Stimulated activated effector memory CD8-positive, alpha-beta T cell treated with anti-CD3 and anti-CD28 coated beads, Interleukin-12 subunit alpha, Interleukin-12 subunit beta, amount 100 ng/mL, for 72 hours (primary cell): ENCODE measurements at regions not wholly inside any gene's neighbourhood (a gene's known extent, or its start where the extent isn't known, plus 50 kb on each side); places are given as distances from the start of the nearest gene placed in this dataset.

Experiments used
- ATAC-seq: fragments of 150-1000 bp; cut with Tn5 transposase; 2 replicates; pipeline ENCODE4 v1.10.0; 2021
- DNase-seq, 2 donors: peaks; one replicate each; pipeline ENCODE4 v3.0.0; 2021 to 2022; ENCODE audit warnings: low spot score in 2 of 2
- H3K27ac Mint-ChIP-seq: one replicate; pipeline ENCODE4 v1.8.0; 2022; ENCODE audit warnings: mild to moderate bottlenecking, mixed read lengths
- H3K36me3 Mint-ChIP-seq: one replicate; pipeline ENCODE4 v1.8.0; 2022; ENCODE audit warnings: mild to moderate bottlenecking, mixed read lengths
- H3K4me1 Mint-ChIP-seq: one replicate; pipeline ENCODE4 v1.8.0; 2022; ENCODE audit warnings: mixed read lengths
- H3K4me3 Mint-ChIP-seq: one replicate; pipeline ENCODE4 v1.8.0; 2022; ENCODE audit warnings: mild to moderate bottlenecking, mixed read lengths
- H3K9me3 Mint-ChIP-seq: one replicate; pipeline ENCODE4 v1.8.0; 2022; ENCODE audit warnings: mixed read lengths

GRCh38 chr5:8156706-8157105 lies 287.8 kb downstream of the MTRR start:
- ATAC-seq (no peak), DNase-seq (no peak)
- Mint-ChIP-seq H3K4me1 (no peaks in the 10 kb centered on the region), H3K27ac (no peak overlapping the region), H3K36me3 (no peaks in the 10 kb centered on the region), H3K9me3 (peaks cover 2% of the 10 kb centered on the region), H3K4me3 (no peak overlapping the region)

- ATAC-seq: no peak
These were observed 288.4 kb downstream of the MTRR start for GRCh38 chr5:8157320-8157822.

GRCh38 chr5:8176101-8176693 lies 307.2 kb downstream of the MTRR start:
- no peak for ATAC-seq
- no peaks in the 10 kb centered on the region for H3K36me3 Mint-ChIP-seq

More at GRCh38 chr5:8157320-8157822, 288.4 kb downstream of the MTRR start:
- H3K4me1 Mint-ChIP-seq: no peaks in the 10 kb centered on the region
- peaks cover 2% of the 10 kb centered on the region for H3K9me3 Mint-ChIP-seq
- no peak overlapping the region for H3K27ac Mint-ChIP-seq
- H3K4me3 Mint-ChIP-seq: no peak overlapping the region
- DNase-seq: no peak
- H3K36me3 Mint-ChIP-seq: no peaks in the 10 kb centered on the region

GRCh38 chr5:8184455-8185063 lies 315.6 kb downstream of the MTRR start:
- no peaks in the 10 kb centered on the region for H3K36me3 Mint-ChIP-seq
- peaks cover 9% of the 10 kb centered on the region for H3K9me3 Mint-ChIP-seq
- no peak overlapping the region for H3K4me3 Mint-ChIP-seq
- H3K27ac Mint-ChIP-seq: no peak overlapping the region
- ATAC-seq: no peak
- no peaks in the 10 kb centered on the region for H3K4me1 Mint-ChIP-seq
- peak; percentile 4 to 56 for DNase-seq

More at GRCh38 chr5:8176101-8176693, 307.2 kb downstream of the MTRR start:
- H3K27ac Mint-ChIP-seq: no peak overlapping the region
- peaks cover 4% of the 10 kb centered on the region for H3K9me3 Mint-ChIP-seq
- no peak overlapping the region for H3K4me3 Mint-ChIP-seq
- no peaks in the 10 kb centered on the region for H3K4me1 Mint-ChIP-seq
- DNase-seq: no peak

- H3K4me1 Mint-ChIP-seq: no peaks in the 10 kb centered on the region
- no peaks in the 10 kb centered on the region for H3K36me3 Mint-ChIP-seq
- H3K9me3 Mint-ChIP-seq: peaks cover 10% of the 10 kb centered on the region
- H3K27ac Mint-ChIP-seq: no peak overlapping the region
- no peak for DNase-seq
- no peak for ATAC-seq
- H3K4me3 Mint-ChIP-seq: no peak overlapping the region
These were observed 316.9 kb downstream of the MTRR start for GRCh38 chr5:8185852-8186251.

GRCh38 chr5:8188874-8189565 lies 320.1 kb downstream of the MTRR start:
- no peak for DNase-seq
- H3K4me3 Mint-ChIP-seq: no peak overlapping the region
- ATAC-seq: no peak
- H3K9me3 Mint-ChIP-seq: peaks cover 12% of the 10 kb centered on the region
- no peak overlapping the region for H3K27ac Mint-ChIP-seq
- H3K36me3 Mint-ChIP-seq: no peaks in the 10 kb centered on the region
- no peaks in the 10 kb centered on the region for H3K4me1 Mint-ChIP-seq

GRCh38 chr5:8192840-8193239 lies 323.9 kb downstream of the MTRR start:
- Mint-ChIP-seq H3K4me3 (no peak overlapping the region), H3K27ac (no peak overlapping the region), H3K4me1 (no peaks in the 10 kb centered on the region), H3K36me3 (no peaks in the 10 kb centered on the region), H3K9me3 (peaks cover 10% of the 10 kb centered on the region)
- DNase-seq (no peak), ATAC-seq (no peak)

- no peak for ATAC-seq
- Mint-ChIP-seq H3K9me3 (peaks cover 7% of the 10 kb centered on the region), H3K4me3 (no peak overlapping the region), H3K27ac (no peak overlapping the region), H3K4me1 (no peaks in the 10 kb centered on the region), H3K36me3 (no peaks in the 10 kb centered on the region)
- no peak for DNase-seq
These were observed 327.1 kb downstream of the MTRR start for GRCh38 chr5:8196061-8196460.

GRCh38 chr5:8208307-8208706 lies 339.4 kb downstream of the MTRR start:
- DNase-seq (no peak), ATAC-seq (no peak)
- Mint-ChIP-seq H3K9me3 (peaks cover 15% of the 10 kb centered on the region), H3K36me3 (no peaks in the 10 kb centered on the region), H3K4me1 (no peaks in the 10 kb centered on the region), H3K27ac (no peak overlapping the region), H3K4me3 (no peak overlapping the region)

GRCh38 chr5:8209500-8209899 lies 340.6 kb downstream of the MTRR start:
- peaks cover 12% of the 10 kb centered on the region for H3K9me3 Mint-ChIP-seq
- no peaks in the 10 kb centered on the region for H3K4me1 Mint-ChIP-seq
- no peaks in the 10 kb centered on the region for H3K36me3 Mint-ChIP-seq
- H3K4me3 Mint-ChIP-seq: no peak overlapping the region
- H3K27ac Mint-ChIP-seq: no peak overlapping the region
- ATAC-seq (no peak), DNase-seq (no peak)

- Mint-ChIP-seq H3K36me3 (no peaks in the 10 kb centered on the region), H3K9me3 (peaks cover 12% of the 10 kb centered on the region), H3K27ac (no peak overlapping the region), H3K4me3 (no peak overlapping the region), H3K4me1 (no peaks in the 10 kb centered on the region)
- DNase-seq: no peak
- ATAC-seq: no peak
These were observed 344.8 kb downstream of the MTRR start for GRCh38 chr5:8213701-8214240.

GRCh38 chr5:8216921-8217320 lies 348.0 kb downstream of the MTRR start:
- H3K36me3 Mint-ChIP-seq: no peaks in the 10 kb centered on the region
- ATAC-seq (no peak), DNase-seq (no peak)
- H3K9me3 Mint-ChIP-seq: peaks cover 16% of the 10 kb centered on the region
- H3K4me1 Mint-ChIP-seq: no peaks in the 10 kb centered on the region
- no peak overlapping the region for H3K4me3 Mint-ChIP-seq
- H3K27ac Mint-ChIP-seq: no peak overlapping the region

GRCh38 chr5:8226148-8226547 lies 357.2 kb downstream of the MTRR start:
- peaks cover 14% of the 10 kb centered on the region for H3K9me3 Mint-ChIP-seq
- no peak overlapping the region for H3K27ac Mint-ChIP-seq
- no peak overlapping the region for H3K4me3 Mint-ChIP-seq
- H3K4me1 Mint-ChIP-seq: no peaks in the 10 kb centered on the region
- ATAC-seq: no peak
- no peaks in the 10 kb centered on the region for H3K36me3 Mint-ChIP-seq
- DNase-seq: no peak

GRCh38 chr5:8227112-8227511 lies 358.2 kb downstream of the MTRR start:
- H3K4me3 Mint-ChIP-seq: no peak overlapping the region
- no peak for DNase-seq
- H3K36me3 Mint-ChIP-seq: no peaks in the 10 kb centered on the region
- H3K4me1 Mint-ChIP-seq: no peaks in the 10 kb centered on the region
- no peak overlapping the region for H3K27ac Mint-ChIP-seq
- H3K9me3 Mint-ChIP-seq: peaks cover 9% of the 10 kb centered on the region
- no peak for ATAC-seq

GRCh38 chr5:8229551-8229950 lies 360.6 kb downstream of the MTRR start:
- Mint-ChIP-seq H3K4me3 (no peak overlapping the region), H3K36me3 (no peaks in the 10 kb centered on the region), H3K4me1 (no peaks in the 10 kb centered on the region), H3K27ac (no peak overlapping the region), H3K9me3 (peaks cover 4% of the 10 kb centered on the region)
- ATAC-seq (no peak), DNase-seq (no peak)

GRCh38 chr5:8230868-8231267 lies 361.9 kb downstream of the MTRR start:
- no peak overlapping the region for H3K4me3 Mint-ChIP-seq
- no peak for ATAC-seq
- peaks cover 4% of the 10 kb centered on the region for H3K9me3 Mint-ChIP-seq
- DNase-seq: no peak
- no peak overlapping the region for H3K27ac Mint-ChIP-seq
- H3K4me1 Mint-ChIP-seq: no peaks in the 10 kb centered on the region
- H3K36me3 Mint-ChIP-seq: no peaks in the 10 kb centered on the region
